ENCODE measurements at regions not wholly inside any gene's neighbourhood (a gene's known extent, or its start where the extent isn't known, plus 50 kb on each side); places are given as distances from the start of the nearest gene placed in this dataset.

DNA sequence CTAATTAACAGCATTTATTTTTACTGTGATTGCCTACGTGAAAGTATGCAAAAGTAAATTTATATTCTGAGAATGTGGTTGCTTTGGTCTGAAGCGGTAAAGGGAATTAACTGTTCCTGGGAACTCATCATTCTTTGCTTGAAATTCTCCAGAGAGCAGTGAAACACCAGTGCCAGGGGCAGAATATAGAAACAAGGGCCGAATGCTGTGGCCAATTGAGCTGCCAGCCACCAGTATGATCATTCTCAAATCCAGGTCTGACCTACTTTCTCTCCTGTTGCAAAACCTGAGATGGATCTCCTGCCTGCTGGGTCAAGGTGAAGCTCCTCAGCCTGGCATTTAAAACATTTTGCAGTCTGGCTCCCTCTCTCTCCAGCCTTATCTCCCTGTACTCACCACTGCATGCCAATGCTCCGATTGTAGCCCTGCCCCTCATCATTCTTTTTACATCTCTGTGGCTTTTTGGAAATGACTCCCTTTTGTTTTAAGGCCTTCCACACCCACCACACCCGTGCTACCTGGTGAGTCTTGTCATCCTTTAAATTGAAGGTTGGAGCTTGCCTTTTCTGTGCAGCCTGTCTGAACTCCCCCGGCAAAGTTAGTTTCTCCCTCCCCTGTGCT is 94.5 kb upstream of the TMEM178A start:
- no peaks in the 10 kb centered on the region for H3K36me3 ChIP-seq (ENCODE audit: insufficient read depth, low read length)
- ATAC-seq (ENCODE audit: insufficient read depth, low read depth), result no peak
- H3K27ac ChIP-seq (ENCODE audit: low read length), result no peak overlapping the region
- no peaks in the 10 kb centered on the region for H3K9me3 ChIP-seq (ENCODE audit: insufficient read depth, low read length, severe bottlenecking)
- no peak for TF ChIP-seq EZH2 (IDR thresholded peaks at IDR 0.05; ENCODE audit: borderline replicate concordance, low read depth, low read length, severe bottlenecking)
- no peak for TF ChIP-seq CTCF (IDR thresholded peaks at IDR 0.05; ENCODE audit: borderline replicate concordance, extremely low read depth, low read length, poor library complexity, severe bottlenecking)
- H4K20me1 ChIP-seq (ENCODE audit: insufficient read depth, low read length), result no peaks in the 10 kb centered on the region
- H3K27me3 ChIP-seq (ENCODE audit: insufficient read depth, low read length, poor library complexity), result no peaks in the 10 kb centered on the region
- no peak for DNase-seq
- H2AFZ ChIP-seq (ENCODE audit: low read depth, low read length), result no peak overlapping the region
- H3K4me3 ChIP-seq (ENCODE audit: low read depth in 1 of 2, low read length in 2 of 2), result no peak overlapping the region
- no peak overlapping the region for H3K4me2 ChIP-seq (ENCODE audit: insufficient read depth, low read length)
- H3K9ac ChIP-seq (ENCODE audit: low read depth, low read length), result no peak overlapping the region
- no peaks in the 10 kb centered on the region for H3K79me2 ChIP-seq (ENCODE audit: insufficient read depth, low read length)
- H3K4me1 ChIP-seq (ENCODE audit: insufficient read depth, low read length), result no peaks in the 10 kb centered on the region

GRCh38 chr2:39573276-39573675 is 92.4 kb upstream of the TMEM178A start:
- Histone ChIP-seq H3K4me3 (ENCODE audit: low read depth in 1 of 2, low read length in 2 of 2) (no peak overlapping the region), H3K9me3 (ENCODE audit: insufficient read depth, low read length, severe bottlenecking) (no peaks in the 10 kb centered on the region), H3K9ac (ENCODE audit: low read depth, low read length) (no peak overlapping the region), H3K4me1 (ENCODE audit: insufficient read depth, low read length) (no peaks in the 10 kb centered on the region), H3K36me3 (ENCODE audit: insufficient read depth, low read length) (no peaks in the 10 kb centered on the region), H4K20me1 (ENCODE audit: insufficient read depth, low read length) (no peaks in the 10 kb centered on the region), H2AFZ (ENCODE audit: low read depth, low read length) (no peak overlapping the region), H3K4me2 (ENCODE audit: insufficient read depth, low read length) (no peak overlapping the region), H3K27ac (ENCODE audit: low read length) (no peak overlapping the region), H3K79me2 (ENCODE audit: insufficient read depth, low read length) (no peaks in the 10 kb centered on the region), H3K27me3 (ENCODE audit: insufficient read depth, low read length, poor library complexity) (no peaks in the 10 kb centered on the region)
- TF ChIP-seq EZH2 (IDR thresholded peaks at IDR 0.05; ENCODE audit: borderline replicate concordance, low read depth, low read length, severe bottlenecking) (no peak), CTCF (IDR thresholded peaks at IDR 0.05; ENCODE audit: borderline replicate concordance, extremely low read depth, low read length, poor library complexity, severe bottlenecking) (no peak)
- no peak for ATAC-seq (ENCODE audit: insufficient read depth, low read depth)
- no peak for DNase-seq

DNA sequence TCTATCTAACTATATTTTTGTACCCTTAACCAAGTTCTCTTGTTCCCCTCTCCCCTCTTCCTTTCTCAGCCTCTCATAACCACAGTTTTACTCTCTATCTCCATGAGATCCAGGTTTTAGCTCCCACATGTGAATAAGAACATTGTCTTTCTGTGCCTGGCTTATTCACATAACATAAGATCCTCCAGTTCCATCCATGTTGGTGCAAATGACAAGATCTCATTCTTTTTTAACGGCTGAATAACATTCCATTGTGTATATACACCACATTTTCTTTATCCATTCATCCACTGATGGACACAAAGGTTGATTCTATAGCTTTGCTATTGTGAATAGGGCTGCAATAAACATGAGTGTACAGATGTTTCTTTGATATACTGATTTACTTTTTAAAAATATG is 83.9 kb upstream of the TMEM178A start:
- H3K36me3 ChIP-seq (ENCODE audit: insufficient read depth, low read length), result no peaks in the 10 kb centered on the region
- no peak overlapping the region for H3K27ac ChIP-seq (ENCODE audit: low read length)
- H3K9ac ChIP-seq (ENCODE audit: low read depth, low read length), result no peak overlapping the region
- H3K4me1 ChIP-seq (ENCODE audit: insufficient read depth, low read length), result no peaks in the 10 kb centered on the region
- H4K20me1 ChIP-seq (ENCODE audit: insufficient read depth, low read length), result no peaks in the 10 kb centered on the region
- no peak for DNase-seq
- H2AFZ ChIP-seq (ENCODE audit: low read depth, low read length), result no peak overlapping the region
- no peak overlapping the region for H3K4me2 ChIP-seq (ENCODE audit: insufficient read depth, low read length)
- TF ChIP-seq CTCF (IDR thresholded peaks at IDR 0.05; ENCODE audit: borderline replicate concordance, extremely low read depth, low read length, poor library complexity, severe bottlenecking), result no peak
- TF ChIP-seq EZH2 (IDR thresholded peaks at IDR 0.05; ENCODE audit: borderline replicate concordance, low read depth, low read length, severe bottlenecking), result no peak
- no peaks in the 10 kb centered on the region for H3K79me2 ChIP-seq (ENCODE audit: insufficient read depth, low read length)
- peaks cover 6% of the 10 kb centered on the region for H3K9me3 ChIP-seq (ENCODE audit: insufficient read depth, low read length, severe bottlenecking)
- no peaks in the 10 kb centered on the region for H3K27me3 ChIP-seq (ENCODE audit: insufficient read depth, low read length, poor library complexity)
- ATAC-seq (ENCODE audit: insufficient read depth, low read depth), result no peak
- H3K4me3 ChIP-seq (ENCODE audit: low read depth in 1 of 2, low read length in 2 of 2), result no peak overlapping the region

All from DND-41 (cell line).